Esophagus squamous epithelium (tissue), 4 donors: ENCODE measurements at regions not wholly inside any gene's neighbourhood (a gene's known extent, or its start where the extent isn't known, plus 50 kb on each side); places are given as distances from the start of the nearest gene placed in this dataset.

ENCODE experiments used
- CTCF ChIP-seq, 6 experiments: fragments of 450-650 bp in 4 of 6; fragments of 200-600 bp in 2 of 6; sonication (generic) in 2 of 6; IDR thresholded peaks; one replicate each; pipeline ENCODE4 v1.5.1; 2016 to 2019; ENCODE audit warnings: antibody characterized with exemption in 6 of 6, mild to moderate bottlenecking in 4 of 6, moderate library complexity in 4 of 6
- POLR2A ChIP-seq, 4 donors: fragments of 450-650 bp; IDR thresholded peaks; one replicate each; pipeline ENCODE4 v1.6.1; 2017; ENCODE audit warnings: antibody characterized with exemption in 4 of 4, mild to moderate bottlenecking in 4 of 4, moderate library complexity in 3 of 4

DNA sequence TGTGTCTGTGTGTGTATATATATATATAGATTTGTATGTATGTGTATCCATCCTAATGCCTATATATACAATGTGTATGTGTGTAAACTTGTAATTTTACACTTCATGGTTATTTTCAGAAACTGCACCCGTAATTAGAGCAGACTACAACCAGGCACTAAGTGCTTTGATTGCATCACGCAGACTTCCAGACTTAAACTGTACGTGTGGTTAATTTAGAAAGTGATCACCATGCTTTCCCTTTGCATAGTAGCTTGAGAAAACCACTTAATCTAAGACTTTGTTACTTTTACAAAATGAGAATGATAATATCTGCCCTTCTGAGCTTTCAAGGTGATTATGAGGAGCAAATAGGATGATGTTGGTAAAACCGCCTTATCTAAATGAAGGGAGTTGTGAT is 50.1 kb upstream of the E2F3 start:
- TF ChIP-seq CTCF (IDR thresholded peaks at IDR 0.05) (no peak), POLR2A (IDR thresholded peaks at IDR 0.05) (no peak)
